GM21825 (cell line): ENCODE measurements at regions not wholly inside any gene's neighbourhood (a gene's known extent, or its start where the extent isn't known, plus 50 kb on each side); places are given as distances from the start of the nearest gene placed in this dataset.

Experiments used
- ATAC-seq: cut with Tn5 transposase; IDR thresholded peaks from one replicate; pipeline ENCODE4 v1.9.1; 2021; ENCODE audit warnings: mild to moderate bottlenecking, moderate library complexity; ENCODE audit not compliant: unreplicated experiment

DNA sequence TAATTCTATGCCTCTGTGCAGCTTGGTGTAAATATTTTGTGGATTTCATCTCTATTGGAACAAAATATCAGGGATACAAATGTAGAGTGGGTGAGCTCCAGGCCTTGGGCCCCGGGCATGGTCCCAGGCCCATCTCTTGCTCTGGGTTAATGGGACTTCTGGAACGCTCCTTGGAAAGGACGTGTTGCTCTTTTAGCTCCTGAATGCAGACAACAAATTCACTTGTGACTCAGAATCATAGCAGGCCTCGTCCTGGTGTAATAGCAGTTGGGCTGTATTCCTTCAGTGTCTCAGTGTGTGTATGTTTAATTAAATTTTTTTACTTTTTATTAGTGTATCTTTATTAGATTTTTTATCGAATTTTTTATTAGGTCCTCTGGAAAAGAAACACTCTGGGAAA, 266.7 kb upstream of the C2CD4B start:
- no peak for ATAC-seq

GRCh38 chr15:62432702-62433398, 267.8 kb upstream of the C2CD4B start:
- ATAC-seq = no peak

DNA sequence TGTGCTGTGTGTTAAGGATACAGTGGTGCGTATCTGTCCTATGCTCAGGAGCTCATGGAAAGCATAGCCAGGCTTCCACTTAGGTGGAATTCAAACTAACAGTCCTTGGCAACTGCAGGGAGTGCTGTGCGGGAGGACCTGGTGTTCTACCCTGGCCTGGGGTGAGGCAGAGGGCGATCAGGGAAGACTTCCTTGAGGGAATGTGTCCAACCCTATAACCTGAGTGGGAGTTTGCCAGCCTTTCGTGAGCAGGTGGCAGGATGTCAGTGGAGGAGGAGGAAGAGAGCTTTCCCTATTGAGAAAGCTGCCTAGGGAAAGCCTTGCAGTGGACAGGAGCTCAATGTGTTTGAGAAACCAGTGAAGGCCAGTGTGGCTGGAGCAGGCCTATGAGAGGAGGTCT, 271.1 kb upstream of the C2CD4B start:
- ATAC-seq = no peak

- no peak for ATAC-seq
These were observed 272.7 kb upstream of the C2CD4B start for GRCh38 chr15:62437753-62438152.

DNA sequence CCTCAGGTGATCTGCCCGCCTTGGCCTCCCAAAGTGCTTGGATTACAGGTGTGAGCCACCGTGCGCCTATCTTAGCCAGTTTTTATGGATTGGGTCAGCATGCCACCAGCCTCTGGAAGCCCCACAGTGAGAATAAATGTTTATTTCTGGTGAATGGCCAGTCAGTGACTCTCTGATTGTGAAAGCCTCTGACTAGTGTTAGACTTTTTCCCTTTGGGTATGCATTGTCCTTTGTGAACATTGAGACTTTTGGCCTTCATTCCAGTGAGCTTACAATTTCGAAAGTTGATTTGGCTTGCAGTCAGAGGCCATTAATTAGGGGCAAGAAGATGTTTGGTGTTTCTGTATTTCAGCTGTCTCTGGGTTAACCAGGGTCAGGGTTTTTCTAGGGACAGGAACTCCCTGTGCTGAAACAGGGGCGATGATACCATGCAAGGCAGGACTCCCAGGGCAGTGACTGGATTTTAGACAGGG, 274.5 kb upstream of the C2CD4B start:
- ATAC-seq = no peak

- no peak for ATAC-seq
These were observed 275.4 kb upstream of the C2CD4B start for GRCh38 chr15:62440362-62441105.

DNA sequence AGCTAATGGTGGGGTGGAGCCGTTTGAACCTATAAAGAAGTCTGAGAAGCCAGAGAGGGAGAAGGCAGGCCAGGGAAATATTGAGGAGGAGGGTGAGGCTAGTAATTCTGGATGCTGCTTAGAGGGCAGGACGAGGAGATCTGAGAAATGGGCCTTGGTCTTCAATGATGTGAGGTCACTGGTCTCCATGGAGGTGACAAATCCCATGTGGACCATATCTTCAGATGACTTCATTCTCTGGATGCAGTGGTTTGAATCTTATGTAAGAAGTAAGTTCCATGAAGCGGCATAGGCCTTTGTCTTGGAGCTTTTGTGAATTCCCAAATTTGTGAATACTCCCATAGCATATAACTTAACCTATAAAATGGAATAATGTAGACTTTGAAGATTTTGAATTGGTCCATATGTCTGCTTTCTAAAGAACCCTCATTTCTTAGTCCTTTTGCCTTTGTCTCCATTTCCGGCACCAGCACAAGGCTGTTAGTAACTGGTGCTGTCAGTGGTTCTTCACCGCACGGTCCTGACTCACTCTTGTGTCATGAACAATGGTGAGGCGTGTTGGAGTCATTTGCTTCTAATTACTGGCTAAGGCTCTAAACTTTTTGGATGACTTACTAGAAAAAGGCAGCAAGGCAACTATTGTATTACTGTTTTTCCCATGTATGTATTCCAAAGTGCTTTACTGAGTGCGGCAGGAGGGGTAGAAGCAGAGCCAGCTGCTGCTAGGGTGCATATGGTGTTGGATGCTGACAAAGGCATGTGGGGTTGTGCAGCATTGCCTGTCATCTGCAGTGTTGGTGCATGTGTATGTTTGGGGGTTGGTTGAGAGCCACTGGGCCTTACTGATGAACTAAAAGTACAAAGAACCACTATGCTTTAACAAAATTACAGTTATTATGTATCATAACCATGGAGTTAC, 279.3 kb upstream of the C2CD4B start:
- no peak for ATAC-seq

DNA sequence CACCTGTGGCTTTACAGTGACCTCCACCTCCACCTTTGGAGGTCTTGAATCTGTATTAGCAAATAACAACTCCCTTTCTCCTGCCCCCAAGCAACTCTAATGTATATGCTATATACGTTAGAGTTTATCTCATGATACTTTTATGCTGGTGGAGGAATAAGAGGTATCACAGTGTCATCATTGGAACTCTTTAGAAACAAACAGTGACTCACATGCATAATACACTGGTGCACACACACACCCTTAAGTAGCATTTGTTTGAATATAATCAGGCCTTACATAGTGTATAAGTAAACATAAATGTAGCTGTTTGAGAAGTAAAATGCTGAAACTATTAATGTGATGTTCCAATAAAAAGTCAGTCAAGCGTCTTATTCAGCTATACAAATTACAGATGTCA, 280.2 kb upstream of the C2CD4B start:
- no peak for ATAC-seq

DNA sequence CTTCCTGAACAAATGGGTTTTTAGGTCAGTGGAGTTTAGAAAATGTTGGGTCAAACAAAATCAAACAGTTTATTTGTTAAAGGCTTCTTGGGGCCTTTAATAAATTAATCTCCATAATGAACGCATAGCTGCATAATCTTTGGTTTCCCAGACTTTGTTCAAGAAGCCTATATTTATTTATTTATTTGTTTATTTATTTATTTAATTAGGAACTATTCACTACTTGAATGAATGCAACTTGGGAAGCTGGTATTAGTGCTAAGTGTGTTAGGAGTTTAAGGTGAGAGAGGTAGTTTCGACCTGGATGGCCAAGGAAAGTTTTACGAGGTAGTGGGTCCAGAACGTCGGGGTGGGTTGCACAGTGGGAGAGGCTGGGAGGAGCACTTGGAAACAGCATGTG, 281.9 kb upstream of the C2CD4B start:
- ATAC-seq = no peak

DNA sequence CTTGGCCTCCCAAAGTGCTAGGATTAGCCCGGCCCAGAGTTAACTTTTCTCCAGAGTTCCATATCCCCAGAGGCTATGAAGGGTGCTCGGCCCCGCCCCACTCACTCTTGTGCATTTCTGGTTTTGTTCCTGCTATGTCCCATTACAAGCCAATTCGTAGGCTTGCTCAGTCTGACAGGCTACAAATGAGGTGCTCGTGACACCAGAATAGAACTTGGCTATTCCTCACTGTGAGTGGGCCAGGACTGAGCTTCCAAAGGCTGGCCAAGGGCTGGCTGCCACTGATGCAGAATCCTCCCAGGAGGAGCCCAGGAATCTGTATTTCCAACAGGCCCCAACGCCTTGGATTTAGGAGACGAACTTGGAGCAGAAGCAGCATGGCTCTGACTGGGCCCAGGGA, 282.7 kb upstream of the C2CD4B start:
- ATAC-seq = no peak

- ATAC-seq = no peak
These were observed 284.6 kb upstream of the C2CD4B start for GRCh38 chr15:62449638-62450037.

DNA sequence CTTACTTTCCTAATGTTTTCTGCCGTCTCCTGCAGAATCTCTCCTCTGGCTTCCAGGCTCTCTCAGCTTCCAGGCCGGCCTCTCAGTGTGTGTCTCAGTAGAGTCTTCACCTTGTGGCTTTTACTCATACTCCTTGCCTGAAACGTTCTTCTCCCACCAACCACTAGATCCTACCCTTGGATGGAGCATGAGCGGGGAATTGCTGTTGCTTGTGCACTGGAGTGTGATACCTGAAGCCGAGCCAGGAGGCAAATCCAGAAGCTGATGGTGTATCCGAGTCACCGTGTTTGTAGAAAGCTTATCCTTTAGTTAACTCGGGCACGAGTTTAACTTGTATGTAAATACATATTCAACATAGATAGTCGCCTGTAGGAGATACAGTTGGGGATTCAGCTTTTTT, 285.0 kb upstream of the C2CD4B start:
- no peak for ATAC-seq

GRCh38 chr15:62452026-62452425, 286.9 kb upstream of the C2CD4B start:
- ATAC-seq = no peak

- ATAC-seq = no peak
These were observed 287.6 kb upstream of the C2CD4B start for GRCh38 chr15:62452667-62453066.

DNA sequence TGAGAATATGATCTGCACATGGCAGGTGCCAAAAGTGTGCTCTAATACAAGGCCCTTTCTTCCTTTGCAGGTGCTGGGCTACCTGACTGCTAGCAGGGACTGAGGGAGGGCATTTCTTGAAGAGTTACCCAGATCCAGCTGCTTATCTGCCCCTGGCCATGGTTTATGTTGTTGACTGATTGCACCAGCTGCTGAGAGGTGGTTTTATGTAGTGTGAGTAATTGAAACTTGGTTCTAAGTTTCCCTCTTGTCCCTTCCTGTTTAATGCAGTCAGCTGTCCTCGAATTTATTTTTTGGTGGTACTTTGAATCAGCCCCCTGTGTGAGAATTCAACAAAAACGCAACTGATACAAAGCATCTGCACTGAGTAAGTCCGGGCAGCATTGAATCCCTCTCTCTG, 288.3 kb upstream of the C2CD4B start:
- no peak for ATAC-seq

DNA sequence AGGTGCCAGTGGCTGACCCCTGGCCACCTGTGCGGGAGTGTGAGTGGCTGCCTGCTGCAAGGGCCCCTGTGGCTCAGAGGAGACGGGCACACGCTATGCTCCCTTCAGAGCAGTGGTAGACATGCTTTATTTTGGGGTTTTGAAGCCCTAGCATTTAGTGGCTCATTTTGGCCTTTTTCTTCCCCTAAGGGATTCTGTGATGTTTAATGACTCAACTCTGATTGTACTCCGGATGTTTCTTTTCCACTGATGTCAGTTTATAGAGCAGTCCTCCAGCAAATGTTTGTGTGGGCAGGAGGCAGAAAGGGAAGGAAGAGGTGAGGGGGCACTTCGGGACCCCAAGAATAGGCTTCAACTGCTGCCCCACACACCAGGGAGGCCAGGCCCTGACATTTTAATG, 288.9 kb upstream of the C2CD4B start:
- ATAC-seq = no peak

- ATAC-seq = no peak
These were observed 289.6 kb upstream of the C2CD4B start for GRCh38 chr15:62454567-62455172.

DNA sequence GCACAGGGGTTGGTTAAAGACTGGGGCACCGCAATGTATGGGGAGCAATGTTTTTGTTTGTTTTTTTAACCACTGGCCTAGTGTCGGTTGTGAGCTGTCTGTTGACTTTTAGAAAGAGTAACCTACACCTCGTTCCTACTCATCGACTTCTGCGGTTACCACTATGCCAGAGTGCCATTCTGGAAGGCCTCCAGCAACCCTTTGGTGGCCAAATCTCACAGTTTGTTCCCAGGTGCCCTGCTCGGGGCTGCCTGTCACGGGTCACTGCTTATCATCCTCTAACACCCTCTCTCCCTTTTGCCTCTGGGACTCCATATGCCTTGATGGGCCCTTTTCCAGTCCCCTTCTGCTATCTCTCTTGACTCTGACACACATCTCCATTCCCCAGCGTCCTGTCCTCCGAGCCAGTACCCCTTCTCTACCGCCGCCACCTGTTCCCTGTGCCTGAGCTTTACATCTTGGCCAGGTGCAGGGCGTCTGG, 290.4 kb upstream of the C2CD4B start:
- ATAC-seq = no peak

- ATAC-seq = no peak
These were observed 291.2 kb upstream of the C2CD4B start for GRCh38 chr15:62456011-62456920.

DNA sequence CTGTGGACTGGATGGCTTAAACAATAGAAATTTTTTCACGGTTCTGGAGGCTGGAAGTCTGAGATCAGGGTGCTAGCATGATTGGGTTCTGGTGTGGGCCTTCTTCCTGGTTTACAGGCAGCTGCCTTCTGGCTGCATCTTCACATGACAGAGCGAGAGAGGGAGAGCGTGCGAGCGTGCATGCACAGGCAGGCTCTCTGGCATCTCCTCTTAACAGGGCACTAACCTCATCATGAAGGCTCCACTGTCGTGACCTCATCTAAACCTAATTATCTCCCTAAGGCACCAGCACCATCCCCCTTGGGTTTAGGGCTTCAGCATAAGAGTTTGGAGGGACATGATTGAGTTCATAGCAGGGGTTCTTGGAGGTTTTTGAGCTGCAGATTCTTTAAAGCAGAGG, 292.0 kb upstream of the C2CD4B start:
- ATAC-seq = no peak
